Trophoblast cell (in vitro differentiated cells and primary cell): ENCODE measurements at regions not wholly inside any gene's neighbourhood (a gene's known extent, or its start where the extent isn't known, plus 50 kb on each side); places are given as distances from the start of the nearest gene placed in this dataset.

Source experiments
- DNase-seq, 2 donors: peaks; one replicate each; pipeline ENCODE4 v3.0.0-alpha.2; 2016
- H2AFZ ChIP-seq: 2 replicates; pipeline ENCODE4 v1.6.1; 2013; ENCODE audit warnings: low read length, moderate library complexity, mild to moderate bottlenecking; ENCODE audit not compliant: insufficient read depth, poor library complexity
- H2AK5ac ChIP-seq: 2 replicates; pipeline ENCODE4 v1.6.1; 2013; ENCODE audit warnings: mild to moderate bottlenecking, low read length
- H2BK120ac ChIP-seq: 2 replicates; pipeline ENCODE4 v1.6.1; 2013; ENCODE audit warnings: low read length, mild to moderate bottlenecking, moderate library complexity; ENCODE audit not compliant: insufficient read depth, poor library complexity
- H2BK12ac ChIP-seq: 2 replicates; pipeline ENCODE4 v1.6.1; 2013; ENCODE audit warnings: mild to moderate bottlenecking, low read length, moderate library complexity
- H2BK5ac ChIP-seq: 2 replicates; pipeline ENCODE4 v1.6.1; 2013; ENCODE audit warnings: low read length, low read depth, moderate library complexity, mild to moderate bottlenecking; ENCODE audit not compliant: poor library complexity
- H3K14ac ChIP-seq: 2 replicates; pipeline ENCODE4 v1.6.1; 2013; ENCODE audit warnings: mild to moderate bottlenecking, low read length
- H3K18ac ChIP-seq: 2 replicates; pipeline ENCODE4 v1.6.1; 2013; ENCODE audit warnings: mild to moderate bottlenecking, low read length
- H3K23ac ChIP-seq: 2 replicates; pipeline ENCODE4 v1.6.1; 2013; ENCODE audit warnings: low read length
- H3K27ac ChIP-seq: 2 replicates; pipeline ENCODE4 v1.5.1; 2013; ENCODE audit warnings: low read depth, mild to moderate bottlenecking, inconsistent platforms, low read length, moderate library complexity
- H3K27me3 ChIP-seq: 2 replicates; pipeline ENCODE4 v1.6.1; 2013; ENCODE audit warnings: inconsistent platforms, mild to moderate bottlenecking, low read length, moderate library complexity; ENCODE audit not compliant: insufficient read depth
- H3K36me3 ChIP-seq, 2 experiments: 1 replicate in 1 of 2; 2 replicates in 1 of 2; pipeline ENCODE4 v1.6.1; 2013; ENCODE audit warnings: low read length in 2 of 2, mild to moderate bottlenecking in 2 of 2, moderate library complexity in 1 of 2; ENCODE audit not compliant: insufficient read depth in 2 of 2, control insufficient read depth in 1 of 2
- H3K4ac ChIP-seq: 2 replicates; pipeline ENCODE4 v1.6.1; 2013; ENCODE audit warnings: low read depth, mild to moderate bottlenecking, low read length, moderate library complexity
- H3K4me1 ChIP-seq, 2 experiments: 1 replicate in 1 of 2; 2 replicates in 1 of 2; pipeline ENCODE4 v1.6.1; 2013; ENCODE audit warnings: low read length in 2 of 2, mild to moderate bottlenecking in 2 of 2, moderate library complexity in 1 of 2; ENCODE audit not compliant: insufficient read depth in 2 of 2, control insufficient read depth in 1 of 2
- H3K4me2 ChIP-seq: 2 replicates; pipeline ENCODE4 v1.6.1; 2013; ENCODE audit warnings: inconsistent platforms, mild to moderate bottlenecking, low read length, moderate library complexity
- H3K4me3 ChIP-seq: 2 replicates; pipeline ENCODE4 v1.5.1; 2013; ENCODE audit warnings: mild to moderate bottlenecking, low read depth, low read length, inconsistent platforms
- H3K79me1 ChIP-seq: one replicate; pipeline ENCODE4 v1.6.1; 2013; ENCODE audit warnings: low read length
- H3K79me2 ChIP-seq: 2 replicates; pipeline ENCODE4 v1.6.1; 2013; ENCODE audit warnings: low read length, mild to moderate bottlenecking; ENCODE audit not compliant: control insufficient read depth, insufficient read depth, poor library complexity
- H3K9ac ChIP-seq: 2 replicates; pipeline ENCODE4 v1.6.1; 2013; ENCODE audit warnings: mild to moderate bottlenecking, low read length
- H3K9me3 ChIP-seq: 2 replicates; pipeline ENCODE4 v1.6.1; 2013; ENCODE audit warnings: low read depth, mild to moderate bottlenecking, control low read depth, inconsistent platforms, low read length; ENCODE audit not compliant: insufficient read depth
- H4K12ac ChIP-seq: 2 replicates; pipeline ENCODE4 v1.6.1; 2013; ENCODE audit warnings: low read depth, mild to moderate bottlenecking, low read length, moderate library complexity
- H4K8ac ChIP-seq: 2 replicates; pipeline ENCODE4 v1.6.1; 2013; ENCODE audit warnings: low read depth, mild to moderate bottlenecking, low read length, moderate library complexity
- H4K91ac ChIP-seq: one replicate; pipeline ENCODE4 v1.6.1; 2013; ENCODE audit warnings: low read depth, mild to moderate bottlenecking, low read length, moderate library complexity
- WGBS: extraction: QIAGEN DNeasy Blood & Tissue Kit; methylation state at CpG from one replicate; pipeline ENCODE4 v1.1.7; 2013; ENCODE audit warnings: missing lambda C conversion rate; ENCODE audit not compliant: insufficient read length, insufficient coverage; ENCODE audit errors: extremely low coverage; 5-methylcytosine and 5-hydroxymethylcytosine counted together

- no peak overlapping the region for H3K27ac ChIP-seq
- H2BK12ac ChIP-seq: no peak overlapping the region
- no CpG with 5 or more reads among the region's 11 CpGs for WGBS
- no peak overlapping the region for H3K4me3 ChIP-seq
- no peak overlapping the region for H4K12ac ChIP-seq
- H3K4ac ChIP-seq: no peak overlapping the region
- no peaks in the 10 kb centered on the region for H3K27me3 ChIP-seq
- H3K18ac ChIP-seq: no peak overlapping the region
- DNase-seq: no peak
- H3K4me1 ChIP-seq: peaks cover 8 to 17% of the 10 kb centered on the region in 2 experiments
- H2AFZ ChIP-seq: no peak overlapping the region
- no peak overlapping the region for H2BK120ac ChIP-seq
- no peak overlapping the region for H2BK5ac ChIP-seq
- no peak overlapping the region for H3K14ac ChIP-seq
- H4K8ac ChIP-seq: no peak overlapping the region
- no peak overlapping the region for H3K23ac ChIP-seq
- no peaks in the 10 kb centered on the region for H3K9me3 ChIP-seq
- no peak overlapping the region for H3K9ac ChIP-seq
- no peak overlapping the region for H4K91ac ChIP-seq
- H3K36me3 ChIP-seq: no peaks in the 10 kb centered on the region
- H3K79me2 ChIP-seq: no peaks in the 10 kb centered on the region
- H3K4me2 ChIP-seq: no peak overlapping the region
- H2AK5ac ChIP-seq: no peak overlapping the region
- no peaks in the 10 kb centered on the region for H3K79me1 ChIP-seq
Measured at GRCh38 chr2:42939411-42940206, 147.2 kb upstream of the HAAO start.

- Histone ChIP-seq H4K12ac (no peak overlapping the region), H3K36me3 (no peaks in the 10 kb centered on the region), H4K8ac (no peak overlapping the region), H3K79me1 (no peaks in the 10 kb centered on the region), H3K14ac (no peak overlapping the region), H3K4ac (no peak overlapping the region), H3K27ac (no peak overlapping the region), H3K18ac (no peak overlapping the region), H2BK12ac (no peak overlapping the region), H3K27me3 (no peaks in the 10 kb centered on the region), H3K4me2 (no peak overlapping the region), H3K9me3 (no peaks in the 10 kb centered on the region), H4K91ac (no peak overlapping the region), H3K79me2 (no peaks in the 10 kb centered on the region), H3K23ac (no peak overlapping the region), H3K4me3 (no peak overlapping the region), H3K9ac (no peak overlapping the region), H3K4me1 (peaks cover 8 to 17% of the 10 kb centered on the region in 2 experiments), H2BK120ac (no peak overlapping the region), H2AFZ (no peak overlapping the region), H2AK5ac (no peak overlapping the region), H2BK5ac (no peak overlapping the region)
- WGBS: no CpG with 5 or more reads among the region's 3 CpGs
- peak; percentile 61 to 85 for DNase-seq
Measured at GRCh38 chr2:42938671-42939370, 146.4 kb upstream of the HAAO start.

GRCh38 chr2:42937171-42937875 is 144.9 kb upstream of the HAAO start:
- Histone ChIP-seq H2BK5ac (no peak overlapping the region), H2AFZ (no peak overlapping the region), H2BK12ac (no peak overlapping the region), H3K27me3 (no peaks in the 10 kb centered on the region), H3K27ac (no peak overlapping the region), H3K14ac (peak overlapping the region; percentile 12), H2BK120ac (no peak overlapping the region), H3K9ac (no peak overlapping the region), H3K18ac (no peak overlapping the region), H4K12ac (no peak overlapping the region), H3K23ac (no peak overlapping the region), H2AK5ac (no peak overlapping the region), H4K91ac (no peak overlapping the region), H3K79me2 (no peaks in the 10 kb centered on the region), H3K4ac (no peak overlapping the region), H3K4me3 (no peak overlapping the region), H3K4me1 (peaks cover 9 to 21% of the 10 kb centered on the region in 2 experiments), H3K79me1 (peaks cover 1% of the 10 kb centered on the region), H3K9me3 (no peaks in the 10 kb centered on the region), H4K8ac (no peak overlapping the region), H3K4me2 (no peak overlapping the region), H3K36me3 (no peaks in the 10 kb centered on the region)
- DNase-seq: peak; percentile 25 to 32
- no CpG with 5 or more reads among the region's 16 CpGs for WGBS

- no peak overlapping the region for H3K14ac ChIP-seq
- WGBS: no CpG with 5 or more reads among the region's 13 CpGs
- no peak overlapping the region for H2AK5ac ChIP-seq
- H3K27ac ChIP-seq: no peak overlapping the region
- DNase-seq: peak; percentile 59
- no peaks in the 10 kb centered on the region for H3K9me3 ChIP-seq
- no peak overlapping the region for H4K91ac ChIP-seq
- H3K79me1 ChIP-seq: peaks cover 13% of the 10 kb centered on the region
- H3K4me1 ChIP-seq: peaks cover 21 to 33% of the 10 kb centered on the region in 2 experiments
- no peaks in the 10 kb centered on the region for H3K36me3 ChIP-seq
- H3K4me3 ChIP-seq: no peak overlapping the region
- H2BK120ac ChIP-seq: no peak overlapping the region
- no peak overlapping the region for H2BK5ac ChIP-seq
- no peak overlapping the region for H2BK12ac ChIP-seq
- H3K9ac ChIP-seq: no peak overlapping the region
- no peak overlapping the region for H3K18ac ChIP-seq
- H3K27me3 ChIP-seq: no peaks in the 10 kb centered on the region
- H3K79me2 ChIP-seq: peaks cover 3% of the 10 kb centered on the region
- no peak overlapping the region for H3K4me2 ChIP-seq
- H3K4ac ChIP-seq: no peak overlapping the region
- no peak overlapping the region for H3K23ac ChIP-seq
- no peak overlapping the region for H4K8ac ChIP-seq
- H2AFZ ChIP-seq: no peak overlapping the region
- no peak overlapping the region for H4K12ac ChIP-seq
Measured at GRCh38 chr2:42935692-42936671, 143.6 kb upstream of the HAAO start.
